ENCODE measurements at regions not wholly inside any gene's neighbourhood (a gene's known extent, or its start where the extent isn't known, plus 50 kb on each side); places are given as distances from the start of the nearest gene placed in this dataset.

DNA sequence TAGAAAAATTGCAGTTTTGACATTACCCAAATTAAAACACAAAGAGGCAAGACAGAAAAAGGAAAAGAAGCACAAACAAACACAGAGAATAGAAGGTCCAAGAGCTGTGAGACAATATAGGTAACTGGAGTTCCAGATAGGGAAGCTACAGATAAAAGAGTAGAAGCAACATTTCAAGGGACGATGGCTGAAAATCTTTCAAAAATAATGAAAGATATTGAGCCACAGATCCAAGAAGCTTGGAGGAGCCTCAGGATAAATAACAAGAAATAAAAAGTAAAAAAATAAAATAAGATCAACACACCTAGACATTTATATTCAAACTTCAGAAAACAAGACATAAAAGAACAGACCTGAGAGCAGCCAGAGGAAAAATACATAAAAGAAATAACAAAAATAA lies 164.9 kb downstream of the FNDC1 start:
- Mint-ChIP-seq H3K27me3 (peaks cover 12% of the 10 kb centered on the region), H3K27ac (no peak overlapping the region), H3K9me3 (peaks cover 22% of the 10 kb centered on the region), H3K36me3 (ENCODE audit: low read depth) (no peaks in the 10 kb centered on the region), H3K4me1 (ENCODE audit: low read depth) (no peaks in the 10 kb centered on the region), H3K4me3 (no peak overlapping the region)

DNA sequence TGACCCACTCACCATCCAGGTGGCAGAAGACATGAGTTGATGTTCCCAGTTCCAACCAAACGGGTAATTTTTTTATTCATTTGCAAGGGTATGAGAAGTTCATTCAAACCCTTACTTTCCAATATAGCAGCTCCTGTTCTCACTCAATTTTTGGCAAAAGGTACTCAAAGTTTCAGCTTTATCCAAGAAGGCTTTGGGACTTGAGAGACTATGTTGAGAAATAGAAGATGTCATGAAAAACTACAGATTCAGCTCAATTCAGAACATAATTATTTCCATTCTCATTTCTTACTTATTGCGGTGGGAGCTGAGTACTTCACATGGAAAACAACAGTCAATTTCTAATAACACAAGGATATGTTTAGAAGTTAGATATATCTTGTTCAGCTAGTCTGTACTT lies 162.3 kb downstream of the FNDC1 start:
- Mint-ChIP-seq H3K4me3 (no peak overlapping the region), H3K27me3 (peaks cover 11% of the 10 kb centered on the region), H3K9me3 (peaks cover 17% of the 10 kb centered on the region), H3K27ac (no peak overlapping the region), H3K4me1 (ENCODE audit: low read depth) (no peaks in the 10 kb centered on the region), H3K36me3 (ENCODE audit: low read depth) (no peaks in the 10 kb centered on the region)

DNA sequence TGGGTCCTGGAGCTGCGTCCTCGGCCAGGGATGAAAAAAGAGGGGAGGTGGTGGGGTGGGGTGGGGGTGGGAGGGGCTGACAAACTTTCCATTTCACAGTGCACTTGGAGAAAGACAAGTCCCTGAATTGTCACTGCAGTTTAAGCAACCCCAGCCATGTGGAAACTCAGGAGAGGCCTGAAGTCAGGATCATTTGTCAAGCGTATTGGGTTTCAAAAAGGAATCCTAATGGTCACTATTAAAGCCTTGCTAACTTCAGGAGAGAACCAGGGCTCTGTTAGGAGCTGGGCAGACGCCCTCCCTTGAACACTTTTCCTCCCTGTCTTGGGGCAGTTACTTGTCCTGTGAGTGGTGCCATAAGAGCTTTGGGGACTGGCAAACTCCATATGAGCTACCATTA lies 159.9 kb downstream of the FNDC1 start:
- Mint-ChIP-seq H3K27ac (no peak overlapping the region), H3K4me3 (no peak overlapping the region), H3K36me3 (ENCODE audit: low read depth) (no peaks in the 10 kb centered on the region), H3K9me3 (peaks cover 9% of the 10 kb centered on the region), H3K27me3 (peaks cover 6% of the 10 kb centered on the region), H3K4me1 (ENCODE audit: low read depth) (no peaks in the 10 kb centered on the region)

- H3K27me3 Mint-ChIP-seq: peaks cover 3% of the 10 kb centered on the region
Observed at GRCh38 chr6:159328052-159328451, 158.9 kb downstream of the FNDC1 start.

DNA sequence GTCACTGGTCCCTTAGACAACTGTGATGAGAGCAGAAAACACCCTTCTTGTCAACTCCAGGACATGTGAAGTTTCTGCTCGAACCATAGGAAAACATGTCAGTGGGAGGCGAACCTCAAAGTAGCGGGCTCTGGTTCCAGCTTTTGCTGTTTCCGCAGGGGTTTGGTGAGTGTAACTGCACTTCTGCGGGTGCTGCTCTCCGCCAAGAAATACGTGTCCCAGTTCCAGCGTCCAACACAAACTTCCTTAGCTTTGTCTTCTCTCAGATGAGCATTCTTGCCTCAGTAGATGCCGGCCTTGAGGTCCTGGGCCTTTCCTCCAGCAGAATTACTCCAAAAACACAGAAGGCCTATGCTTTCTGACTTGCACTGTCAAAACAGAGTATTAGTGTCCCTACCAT lies 156.3 kb downstream of the FNDC1 start:
- Mint-ChIP-seq H3K4me3 (no peak overlapping the region), H3K27me3 (peaks cover 4% of the 10 kb centered on the region), H3K36me3 (ENCODE audit: low read depth) (no peaks in the 10 kb centered on the region), H3K4me1 (ENCODE audit: low read depth) (no peaks in the 10 kb centered on the region), H3K27ac (no peak overlapping the region), H3K9me3 (no peaks in the 10 kb centered on the region)

More at GRCh38 chr6:159328052-159328451, 158.9 kb downstream of the FNDC1 start:
- Mint-ChIP-seq H3K4me3 (no peak overlapping the region), H3K27ac (no peak overlapping the region), H3K36me3 (ENCODE audit: low read depth) (no peaks in the 10 kb centered on the region), H3K4me1 (ENCODE audit: low read depth) (no peaks in the 10 kb centered on the region), H3K9me3 (peaks cover 5% of the 10 kb centered on the region)

DNA sequence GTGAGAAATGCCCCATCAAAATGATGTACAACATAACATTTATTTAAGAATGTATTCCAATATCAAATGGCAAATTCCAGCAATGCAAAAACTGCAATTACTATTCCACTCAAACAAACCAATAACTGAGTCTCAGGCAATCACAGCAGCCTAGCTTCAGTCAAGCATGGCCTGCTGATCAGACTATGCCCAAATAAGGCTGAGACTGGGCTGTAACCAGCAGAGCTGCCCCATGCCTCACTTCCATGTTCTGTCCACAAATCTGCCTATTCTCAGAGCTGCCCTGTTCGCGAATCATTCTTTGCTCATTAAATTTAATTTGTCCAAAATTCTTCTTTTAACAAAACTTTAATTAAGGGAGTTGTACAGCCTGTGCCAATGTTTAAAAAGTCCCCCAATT lies 155.4 kb downstream of the FNDC1 start:
- H3K27ac Mint-ChIP-seq: no peak overlapping the region

More for the DNA sequence above, 155.4 kb downstream of the FNDC1 start:
- Mint-ChIP-seq H3K4me3 (no peak overlapping the region), H3K4me1 (ENCODE audit: low read depth) (no peaks in the 10 kb centered on the region), H3K27me3 (peaks cover 9% of the 10 kb centered on the region), H3K36me3 (ENCODE audit: low read depth) (no peaks in the 10 kb centered on the region), H3K9me3 (no peaks in the 10 kb centered on the region)

All from stimulated activated naive CD8-positive, alpha-beta T cell treated with anti-CD3 and anti-CD28 coated beads, Interleukin-15, Interleukin-2, amounts not matched to agents 100 ng/mL and 50 ng/mL, for 24 hours (primary cell).